ENCODE measurements at regions not wholly inside any gene's neighbourhood (a gene's known extent, or its start where the extent isn't known, plus 50 kb on each side); places are given as distances from the start of the nearest gene placed in this dataset.
"Not testable (repeated sequence)": the region's sequence is repeated elsewhere in the genome, so short reads cannot be mapped to it uniquely, and the experiment has no call there.

DNA sequence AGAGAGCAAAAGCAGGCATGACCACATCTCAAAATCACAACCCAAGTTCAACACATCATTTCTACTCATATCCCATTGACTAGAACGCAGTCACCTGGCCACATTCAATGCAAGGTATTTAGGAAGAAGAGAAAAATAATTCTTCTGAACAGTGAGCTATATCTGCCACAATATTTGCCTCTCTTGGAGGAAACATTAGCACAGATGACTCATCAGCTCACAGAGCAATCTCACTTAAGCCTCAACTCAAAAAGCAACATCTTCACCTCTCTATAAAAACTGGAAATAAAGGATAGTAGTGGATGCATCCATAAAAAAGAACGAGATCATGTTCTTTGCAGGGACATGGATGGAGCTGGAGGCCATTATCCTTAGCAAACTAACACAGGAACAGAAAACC is 143.9 kb upstream of the FMN2 start:
- no peak for DNase-seq

DNA sequence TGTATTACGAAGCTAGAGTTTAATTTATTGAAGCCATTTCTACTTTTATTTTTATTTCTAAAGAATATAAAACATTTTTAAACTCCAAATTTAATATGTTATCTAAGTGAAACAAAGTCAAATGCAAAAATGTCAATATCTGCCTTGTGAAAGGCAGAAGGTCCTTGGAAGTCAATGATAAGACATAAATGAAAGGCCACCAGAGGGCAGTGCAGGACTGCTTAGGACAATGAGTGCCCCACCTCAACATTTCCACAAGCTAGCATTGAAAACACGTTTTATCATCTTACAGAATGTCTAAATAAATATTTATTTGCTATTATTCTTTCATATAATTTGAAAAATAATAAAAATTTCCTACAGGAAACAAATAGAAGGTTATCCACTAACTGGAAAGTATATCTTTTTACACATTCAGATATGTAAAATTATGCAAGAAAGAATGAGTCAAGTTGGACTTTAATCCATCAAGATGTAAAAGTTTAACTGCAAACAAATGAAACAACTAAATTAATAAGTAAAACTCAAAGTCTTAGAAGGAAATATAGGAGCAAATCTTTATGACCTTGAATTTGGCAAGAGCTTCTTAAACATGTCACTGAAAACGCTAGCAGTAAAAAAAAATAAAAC is 140.1 kb upstream of the FMN2 start:
- no peak for DNase-seq

DNA sequence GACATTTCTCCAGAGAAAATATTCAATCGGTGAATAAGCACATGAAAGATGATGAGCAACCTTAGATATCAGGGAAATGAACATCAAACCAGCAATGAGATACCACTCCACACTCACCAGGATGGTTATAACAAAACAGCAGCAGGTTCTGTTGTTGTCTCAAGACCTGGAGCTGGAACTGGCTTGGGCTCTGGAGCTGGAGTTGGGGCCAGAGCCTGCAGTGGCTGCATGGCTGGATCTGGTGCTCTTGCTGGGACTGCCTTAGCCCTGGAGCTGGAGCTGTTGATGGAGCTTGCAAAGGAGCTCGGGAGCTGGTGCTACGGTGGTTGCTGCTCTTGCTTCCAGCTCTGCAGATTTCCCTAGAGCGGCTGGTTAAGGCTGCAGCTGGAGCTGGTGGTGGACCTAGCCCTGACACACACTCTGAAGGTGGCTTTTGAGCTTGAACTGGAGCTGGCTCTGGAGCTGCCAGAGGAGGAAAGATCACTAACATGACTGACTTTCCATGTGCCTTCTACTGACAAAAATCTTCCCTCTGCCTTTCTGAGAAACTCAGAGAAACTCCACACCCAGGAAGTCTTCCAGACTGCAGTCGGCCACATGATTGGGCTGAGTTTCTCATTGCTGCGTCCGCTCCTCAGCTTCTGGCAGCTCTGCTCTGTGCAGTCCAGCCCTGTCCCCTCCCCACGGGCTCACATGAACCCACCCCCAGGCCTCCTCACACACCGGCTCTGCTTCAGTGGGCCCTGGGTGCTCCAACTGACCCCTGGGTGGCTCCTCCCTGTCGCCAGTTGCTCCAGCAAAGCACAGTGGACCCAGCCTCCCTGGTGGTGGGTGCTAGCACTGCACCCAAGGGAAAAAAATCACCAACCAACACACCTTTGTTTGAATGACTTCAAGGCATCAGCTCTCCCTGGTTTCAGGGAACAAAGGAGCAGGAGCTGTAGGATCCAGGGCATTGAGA is 139.1 kb upstream of the FMN2 start:
- no peak for DNase-seq

DNA sequence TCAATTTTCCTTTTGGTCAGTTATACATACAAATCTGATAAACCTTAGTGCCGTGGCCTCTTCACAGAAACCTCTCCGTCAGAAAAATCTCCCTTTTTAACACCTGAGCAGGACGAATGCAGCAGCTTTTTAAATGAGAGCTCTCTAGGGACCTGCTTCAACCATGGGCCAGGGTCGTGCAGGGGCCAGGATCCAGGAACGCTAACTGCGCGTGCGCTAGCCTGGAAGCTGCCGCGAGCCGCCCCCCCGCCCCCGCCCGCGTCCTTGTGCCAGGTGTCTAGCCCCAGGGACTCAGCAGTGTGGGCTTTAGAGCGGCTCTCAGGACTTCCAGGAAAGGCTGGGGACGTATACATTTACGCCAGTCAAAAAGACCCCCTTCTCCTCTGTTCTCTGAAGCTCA is 136.8 kb upstream of the FMN2 start:
- DNase-seq, result no peak

DNA sequence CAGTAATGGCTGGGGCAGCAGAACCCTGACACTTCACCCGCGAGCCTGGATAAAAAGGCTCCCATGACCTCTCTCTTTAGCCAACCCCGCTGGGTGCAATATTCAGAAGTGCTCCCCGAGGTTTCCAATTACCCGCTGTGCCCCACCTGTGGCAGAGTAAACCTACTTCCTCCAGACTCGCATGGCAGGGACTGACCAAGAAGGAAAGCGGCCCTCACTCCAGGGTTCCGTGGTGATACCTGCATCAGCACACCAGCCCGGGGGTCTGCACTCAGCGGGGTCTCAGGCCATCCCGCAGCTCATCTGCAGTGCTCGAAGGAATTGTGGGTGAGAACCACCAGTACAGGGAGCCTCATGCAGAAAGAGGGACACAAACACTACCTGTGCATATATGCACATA is 136.3 kb upstream of the FMN2 start:
- no peak for DNase-seq

DNA sequence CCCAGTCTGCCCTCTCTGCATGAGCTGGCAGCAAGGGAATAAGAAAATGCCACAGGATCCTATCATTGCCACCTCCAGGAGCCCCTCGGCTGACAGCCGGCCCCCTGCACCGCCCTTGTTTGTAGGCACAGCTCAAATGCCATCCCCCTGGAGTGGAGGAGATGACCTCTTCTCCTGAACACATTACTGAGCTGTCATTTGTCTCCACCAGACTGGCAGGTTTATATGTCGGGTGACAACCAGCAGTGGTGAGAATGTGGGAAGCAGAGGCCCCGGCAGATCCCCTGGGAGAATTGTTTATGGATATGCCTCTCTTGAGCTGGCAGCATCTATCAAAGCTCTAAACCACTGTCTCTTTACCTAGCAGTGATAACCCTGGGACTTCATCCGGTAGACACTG is 135.4 kb upstream of the FMN2 start:
- DNase-seq, result no peak

DNA sequence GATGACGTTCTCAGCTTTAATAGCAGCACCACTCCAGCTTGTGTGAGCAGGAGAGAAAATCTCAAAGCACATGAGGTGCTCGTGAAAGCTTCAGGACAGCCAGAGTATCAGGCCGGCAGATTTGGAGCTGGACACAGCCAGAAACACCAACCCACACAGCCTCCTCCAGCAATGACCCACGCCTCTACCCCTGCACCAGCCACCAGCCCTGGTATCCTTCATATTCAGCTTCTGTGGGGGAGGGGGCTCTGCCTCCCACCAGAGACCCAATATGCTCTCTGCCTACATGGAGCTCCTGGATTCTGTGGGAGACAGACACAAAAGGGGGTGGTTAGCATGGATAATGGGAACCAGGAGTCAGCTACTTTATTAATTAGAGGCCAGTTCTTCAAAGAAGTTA is 133.6 kb upstream of the FMN2 start:
- DNase-seq, result no peak

DNA sequence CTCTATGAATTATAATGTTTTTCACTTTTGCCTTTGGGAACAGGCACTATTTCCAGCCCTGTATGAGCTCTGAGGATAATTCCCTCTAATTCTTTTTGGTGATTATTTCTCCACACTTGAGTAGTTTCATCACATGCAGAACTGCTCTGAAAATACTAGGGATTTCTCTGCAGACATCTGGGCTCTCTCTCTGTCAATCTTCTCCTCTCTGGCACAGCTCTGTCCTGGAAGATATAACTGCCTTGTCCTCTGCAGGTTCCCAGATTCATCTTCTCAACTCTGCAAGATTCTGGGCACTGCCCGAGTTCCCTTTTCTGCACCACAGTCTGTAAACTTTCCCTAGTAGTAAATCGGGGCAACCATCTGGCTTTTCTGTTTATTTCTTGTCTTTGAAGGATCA is 131.3 kb upstream of the FMN2 start:
- DNase-seq, result no peak

DNA sequence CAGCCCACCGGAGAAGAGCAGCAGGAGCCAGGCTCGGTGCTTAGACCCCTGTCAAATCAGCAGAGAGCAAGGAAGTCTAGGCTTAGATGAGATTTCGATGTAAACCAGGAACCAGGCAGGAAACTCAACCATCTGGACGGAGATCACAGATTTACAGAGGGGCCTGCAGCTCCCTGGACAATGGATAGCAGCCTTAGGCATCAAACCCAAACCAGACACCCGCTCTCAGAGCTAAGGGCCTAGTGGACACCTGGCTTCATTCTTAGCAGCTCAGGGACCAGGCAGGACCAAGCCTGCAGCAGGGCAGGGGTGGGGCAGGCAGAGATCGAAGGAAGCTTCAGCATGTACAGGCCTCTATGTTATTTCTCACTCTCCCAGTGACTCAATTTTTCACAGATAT is 127.8 kb upstream of the FMN2 start:
- DNase-seq, result no peak

DNA sequence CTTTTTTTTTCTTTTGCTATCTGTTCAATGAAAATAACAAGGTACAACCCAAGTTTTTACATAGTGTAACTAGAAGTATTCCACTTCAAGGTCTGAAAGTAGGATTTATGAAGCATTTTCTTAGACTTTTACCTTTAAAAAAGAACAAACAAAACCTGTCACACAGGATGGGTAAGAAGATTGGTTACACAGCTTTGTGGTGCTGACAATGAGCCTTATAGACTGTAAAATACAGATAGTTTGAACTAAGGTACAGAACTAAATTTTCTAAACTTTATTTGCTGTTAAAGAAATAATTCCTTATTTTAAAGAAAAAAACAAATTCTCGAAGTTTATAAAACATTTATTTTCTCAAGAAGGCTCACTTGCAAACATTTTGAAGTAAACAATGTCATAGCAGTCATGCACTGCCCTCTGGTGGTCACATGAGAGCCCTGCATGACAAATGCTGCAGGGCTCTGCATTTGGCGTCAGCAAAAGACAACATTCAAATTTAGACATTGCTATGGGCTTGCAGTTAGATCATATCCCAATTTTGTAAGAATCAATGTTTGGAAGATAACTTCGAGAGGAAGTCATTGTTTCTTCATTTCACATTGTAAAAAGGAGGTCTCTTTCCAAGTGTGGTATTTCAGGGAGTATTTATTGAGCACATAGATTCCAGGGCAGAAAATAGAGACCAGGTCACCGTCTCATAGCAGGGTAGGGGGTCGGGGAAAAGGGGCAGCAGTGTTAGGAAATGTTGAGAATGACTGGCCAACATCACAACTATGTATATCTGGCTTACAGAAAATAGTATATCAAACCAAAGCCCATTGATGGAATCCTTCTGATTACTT is 115.3 kb upstream of the FMN2 start:
- DNase-seq, result peak; percentile 15

DNA sequence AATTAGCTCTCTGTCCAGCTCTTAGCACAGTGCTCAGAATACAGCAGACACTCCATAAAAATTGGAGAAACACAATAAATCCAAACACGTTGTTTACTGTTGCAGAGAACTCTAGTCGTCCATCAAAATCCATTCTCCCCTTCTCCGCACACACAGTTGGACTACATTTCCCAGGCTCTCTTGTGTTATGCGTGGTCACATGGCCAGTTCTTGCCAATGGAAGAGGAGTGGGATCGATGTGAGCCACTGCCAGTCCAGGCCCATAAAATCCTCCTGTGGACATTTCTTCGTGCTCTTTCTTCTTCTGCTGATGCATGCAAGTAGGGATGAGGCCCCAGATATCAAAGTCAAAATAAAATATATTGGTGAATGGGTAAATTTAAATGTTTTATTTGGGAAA is 114.3 kb upstream of the FMN2 start:
- no peak for DNase-seq

DNA sequence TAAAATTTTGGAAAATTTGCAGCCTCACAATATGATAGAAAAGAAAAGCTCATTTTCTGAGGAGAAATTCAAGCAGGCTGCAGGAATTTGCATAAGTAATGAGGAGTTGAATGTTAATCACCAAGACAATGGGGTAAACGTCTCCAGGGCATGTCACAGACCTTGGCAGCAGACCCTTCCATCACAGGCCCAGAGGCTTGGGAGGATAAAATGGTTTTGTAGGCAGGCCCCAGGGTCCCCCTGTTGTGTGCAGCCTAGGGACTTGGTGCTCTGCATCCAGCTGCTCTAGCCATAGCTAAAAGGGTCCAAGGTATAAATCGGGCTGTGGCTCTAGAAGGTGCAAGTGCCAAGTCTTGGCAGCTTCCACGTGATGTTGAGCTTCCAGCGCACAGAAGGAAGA is 112.2 kb upstream of the FMN2 start:
- no peak for DNase-seq

DNA sequence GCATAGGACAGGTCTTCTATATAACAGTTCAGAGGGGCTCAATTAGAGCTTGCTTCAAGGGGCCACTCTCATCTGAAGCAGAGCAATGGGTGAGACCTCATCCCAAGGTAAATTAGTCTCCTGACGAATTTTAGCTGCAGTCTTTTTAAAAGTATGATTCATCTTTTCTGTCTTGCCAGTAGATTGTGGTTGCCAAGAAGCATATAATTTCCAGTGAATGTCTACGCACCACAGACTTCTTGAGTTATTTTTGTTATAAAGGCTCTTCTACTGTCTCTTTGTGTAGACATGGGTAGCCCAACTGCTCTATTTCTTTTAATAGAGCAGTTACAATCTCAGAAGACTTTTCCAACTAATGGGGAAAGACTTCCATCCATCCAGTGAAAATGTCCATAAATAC is 108.9 kb upstream of the FMN2 start:
- DNase-seq, result no peak

DNA sequence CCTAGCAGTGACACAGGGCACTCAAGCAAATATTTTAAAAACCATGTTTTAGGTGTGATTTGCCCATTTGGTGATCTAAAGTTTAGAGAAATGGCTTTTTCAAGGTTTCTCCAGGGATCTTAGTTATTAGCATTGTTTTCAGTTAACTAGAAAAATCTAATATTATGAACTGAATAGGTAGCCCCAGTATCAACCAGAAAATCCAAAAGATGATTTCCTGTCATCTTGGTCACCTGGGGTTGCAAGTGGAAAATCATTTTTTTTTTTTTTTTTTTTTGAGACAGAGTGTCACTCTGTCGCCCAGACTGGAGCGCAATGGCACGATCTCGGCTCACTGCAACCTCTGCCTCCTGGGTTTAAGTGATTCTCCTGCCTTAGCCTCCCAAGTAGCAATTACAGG is 106.6 kb upstream of the FMN2 start:
- no peak for DNase-seq

DNA sequence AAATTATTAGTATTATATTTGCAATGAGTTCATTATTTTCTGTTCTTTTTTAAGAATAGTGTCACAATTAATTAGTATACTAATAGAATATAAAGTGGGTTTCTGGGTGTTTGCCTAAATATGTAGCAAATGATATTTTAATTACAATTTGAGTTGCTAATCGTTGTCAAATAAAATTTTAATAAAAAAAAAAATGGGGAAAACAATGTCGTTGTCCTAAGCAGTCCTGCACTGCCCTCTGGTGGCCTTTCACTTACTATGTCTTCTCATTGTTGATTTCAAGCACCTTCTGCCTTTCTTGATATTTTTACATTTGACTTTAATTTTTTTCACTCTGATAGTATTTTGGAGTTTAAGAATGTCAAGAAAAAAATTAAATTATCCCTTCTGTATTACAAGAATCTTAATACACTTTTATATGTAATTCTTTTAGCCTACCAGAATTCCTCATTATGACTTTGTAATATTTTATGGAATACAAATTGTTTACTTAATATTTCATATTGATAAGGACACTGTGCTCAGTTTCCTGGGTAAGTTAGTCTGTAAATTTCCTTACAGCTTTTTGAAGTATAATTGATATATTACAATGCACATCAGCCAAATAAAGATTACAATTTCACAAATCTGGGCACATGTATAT is 104.5 kb upstream of the FMN2 start:
- no peak for DNase-seq

DNA sequence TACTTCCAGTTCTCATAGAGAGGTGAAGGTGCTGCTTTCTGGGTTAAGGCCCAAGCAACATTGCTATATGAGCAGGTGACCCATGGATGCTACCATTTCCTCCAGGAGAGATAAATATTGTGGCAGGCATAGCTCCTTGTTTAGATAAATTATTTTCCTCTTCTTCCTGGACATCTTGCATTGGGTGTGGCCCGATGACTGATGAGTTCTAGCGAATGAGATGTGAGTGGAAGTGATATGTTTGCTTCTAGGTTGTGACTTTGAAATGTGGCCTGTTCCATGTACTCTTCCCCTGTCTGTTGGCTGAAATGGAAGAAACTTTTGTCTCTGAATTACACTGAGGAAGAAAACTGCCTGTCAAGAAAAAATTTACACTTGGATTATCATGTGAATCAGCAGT is 101.7 kb upstream of the FMN2 start:
- no peak for DNase-seq

DNA sequence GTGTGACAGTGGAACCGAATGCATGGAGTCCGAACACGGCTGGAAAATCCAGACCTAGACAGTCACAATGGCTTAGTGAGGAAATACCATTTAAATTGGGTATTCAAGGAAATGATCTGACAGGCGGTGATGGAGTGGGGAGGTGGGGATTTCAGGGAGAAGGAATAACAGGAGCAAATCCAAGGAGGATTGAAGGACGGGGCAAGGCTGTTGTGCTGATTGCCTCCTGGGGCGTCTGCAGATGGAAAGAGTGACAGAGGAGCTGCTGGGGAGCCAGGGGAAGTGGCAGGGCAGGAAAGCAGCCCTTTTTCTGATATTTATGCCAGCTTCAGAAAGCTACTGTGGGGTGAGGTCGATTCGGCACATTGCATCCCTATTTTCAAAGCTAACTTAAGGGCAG is 99.1 kb upstream of the FMN2 start:
- not testable (repeated sequence) for DNase-seq

DNA sequence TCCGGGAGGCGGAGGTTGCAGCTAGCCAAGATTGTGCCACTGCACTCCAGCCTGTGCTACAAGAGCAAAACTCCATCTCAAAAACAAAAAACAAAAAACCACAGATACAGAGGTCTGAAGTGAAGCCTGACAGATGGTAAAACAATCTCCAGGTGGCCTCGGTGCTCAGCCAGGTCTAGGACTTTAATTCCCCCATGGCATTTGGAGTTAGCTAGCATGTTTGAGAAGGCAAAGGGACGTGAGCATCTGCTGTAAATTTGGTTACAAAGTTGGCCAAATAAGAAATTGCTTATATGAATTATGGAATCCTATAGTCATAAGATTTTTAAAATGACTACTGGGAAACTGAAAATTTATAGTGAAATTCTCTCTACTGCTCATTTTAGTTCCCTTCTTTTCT is 98.3 kb upstream of the FMN2 start:
- no peak for DNase-seq

DNA sequence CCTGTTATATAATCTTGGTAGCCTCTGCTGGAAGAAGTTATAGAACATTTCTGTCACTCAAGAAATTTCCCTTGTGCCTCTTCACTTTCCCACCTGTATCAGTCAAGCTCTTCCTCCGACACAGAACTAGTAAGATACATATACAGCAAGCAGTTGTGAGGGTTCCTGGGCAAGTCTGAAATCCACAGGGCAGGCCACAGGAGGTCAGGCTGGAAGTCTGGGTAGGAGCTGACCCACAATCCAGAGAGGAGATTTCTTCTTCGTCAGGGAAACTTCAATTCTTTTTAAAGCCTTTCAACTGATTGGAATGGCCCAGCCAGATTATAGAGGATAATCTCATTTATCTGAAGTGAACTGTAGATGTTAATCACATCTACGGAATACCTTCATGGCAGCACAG is 96.4 kb upstream of the FMN2 start:
- no peak for DNase-seq

DNA sequence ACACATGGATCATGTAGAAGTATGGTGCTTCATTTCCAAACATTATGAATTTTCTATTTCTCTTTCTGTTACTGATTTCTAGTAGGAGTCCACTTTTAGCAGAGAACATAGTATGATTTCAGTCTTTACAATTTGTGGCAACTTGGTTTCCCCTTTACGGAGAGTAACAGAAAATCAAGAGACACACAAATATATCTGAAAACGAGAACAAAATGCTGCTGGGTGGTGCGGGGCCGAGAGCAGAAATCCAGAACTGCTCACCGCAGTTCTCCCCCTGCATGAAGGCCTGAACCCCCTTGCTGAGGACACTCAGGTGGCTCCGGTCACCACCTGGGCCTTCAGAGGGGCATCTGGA is 94.5 kb upstream of the FMN2 start:
- DNase-seq, result no peak

DNA sequence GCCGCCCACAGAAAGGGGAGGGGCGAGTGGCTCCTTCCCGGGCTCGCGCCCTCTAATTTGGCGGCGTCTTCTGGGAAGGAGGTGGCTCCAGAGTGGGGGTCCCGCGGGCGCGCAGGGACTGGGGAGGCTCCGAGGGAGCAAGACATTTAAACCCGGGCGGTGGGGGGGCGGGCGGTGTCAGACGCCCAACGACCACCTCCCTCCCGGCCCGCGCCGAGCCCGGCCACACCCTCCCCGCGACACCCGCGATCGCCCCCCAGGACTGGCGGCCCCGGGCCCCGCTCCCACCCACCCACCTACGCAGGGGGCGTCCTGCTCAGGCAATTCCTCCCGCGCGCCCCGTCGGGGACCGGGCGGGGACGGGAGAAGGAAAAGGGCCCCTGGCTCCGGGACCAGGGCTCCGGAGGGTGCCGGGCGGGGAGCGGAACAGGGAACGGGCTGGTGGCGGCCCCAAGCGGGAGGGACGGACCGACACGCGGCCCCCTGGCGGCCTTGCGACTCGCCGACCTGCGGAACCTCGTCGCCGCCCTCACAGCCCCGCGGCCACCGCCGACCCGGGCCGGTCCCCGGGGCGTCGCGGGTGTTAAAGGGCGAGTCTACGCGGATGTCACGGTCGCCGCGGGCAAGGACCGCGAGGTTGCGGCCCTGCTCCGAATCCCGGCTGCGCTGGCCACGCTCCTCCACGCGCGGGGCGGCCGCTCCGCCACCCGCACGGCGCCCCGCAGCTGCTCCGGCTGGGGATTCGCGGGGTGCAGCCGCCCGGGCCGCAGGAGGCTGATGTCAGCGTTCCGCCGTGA is 94.0 kb upstream of the FMN2 start:
- DNase-seq, result no peak

DNA sequence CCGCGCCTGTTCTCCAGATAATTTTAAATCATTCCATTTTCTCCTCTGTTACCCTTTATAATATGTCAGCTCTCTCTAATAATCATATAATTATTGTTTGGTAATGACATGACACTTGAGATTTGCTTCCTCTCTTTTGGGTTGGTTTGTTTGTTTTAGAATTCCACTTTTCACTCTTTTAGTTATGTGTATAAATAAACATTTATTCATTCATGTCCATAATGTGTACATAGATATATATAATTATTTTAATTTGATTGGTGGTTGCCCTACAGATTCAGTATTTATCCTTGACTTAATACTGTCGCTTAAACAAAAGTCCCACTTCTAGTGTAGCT is 93.4 kb upstream of the FMN2 start:
- no peak for DNase-seq
